NCI-H1930 (cell line): ENCODE measurements at regions not wholly inside any gene's neighbourhood (a gene's known extent, or its start where the extent isn't known, plus 50 kb on each side); places are given as distances from the start of the nearest gene placed in this dataset.
"Not testable (repeated sequence)": the region's sequence is repeated elsewhere in the genome, so short reads cannot be mapped to it uniquely, and the experiment has no call there.

Experiments used
- DNase-seq, 2 experiments: peaks; one replicate each; lab custom pipeline; 2025; lab: John Stamatoyannopoulos, UW

GRCh38 chr13:75178436-75178835, 303.5 kb downstream of the TBC1D4 start:
- no peak for DNase-seq

DNA sequence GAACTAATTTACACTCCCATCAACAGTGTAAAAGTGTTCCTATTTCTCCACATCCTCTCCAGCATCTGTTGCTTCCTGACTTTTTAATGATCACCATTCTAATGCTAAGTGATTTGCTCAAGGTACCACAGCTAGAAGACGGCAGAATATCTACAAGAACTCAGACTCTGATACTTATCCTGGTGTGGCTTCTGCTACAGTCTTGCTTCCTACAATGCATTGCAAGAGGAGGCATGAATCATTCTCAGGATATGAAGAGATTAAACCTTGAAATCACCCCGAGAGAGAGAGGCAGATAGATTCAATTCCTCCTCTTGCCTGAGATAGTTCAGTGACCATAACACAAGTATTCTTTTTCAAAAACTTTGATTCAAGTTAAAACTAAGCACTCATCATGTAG, 306.4 kb downstream of the TBC1D4 start:
- DNase-seq, result no peak

GRCh38 chr13:75175097-75175496, 306.9 kb downstream of the TBC1D4 start:
- DNase-seq, result not testable (repeated sequence)

- DNase-seq, result no peak
These were observed 307.5 kb downstream of the TBC1D4 start for GRCh38 chr13:75174481-75174880.

DNA sequence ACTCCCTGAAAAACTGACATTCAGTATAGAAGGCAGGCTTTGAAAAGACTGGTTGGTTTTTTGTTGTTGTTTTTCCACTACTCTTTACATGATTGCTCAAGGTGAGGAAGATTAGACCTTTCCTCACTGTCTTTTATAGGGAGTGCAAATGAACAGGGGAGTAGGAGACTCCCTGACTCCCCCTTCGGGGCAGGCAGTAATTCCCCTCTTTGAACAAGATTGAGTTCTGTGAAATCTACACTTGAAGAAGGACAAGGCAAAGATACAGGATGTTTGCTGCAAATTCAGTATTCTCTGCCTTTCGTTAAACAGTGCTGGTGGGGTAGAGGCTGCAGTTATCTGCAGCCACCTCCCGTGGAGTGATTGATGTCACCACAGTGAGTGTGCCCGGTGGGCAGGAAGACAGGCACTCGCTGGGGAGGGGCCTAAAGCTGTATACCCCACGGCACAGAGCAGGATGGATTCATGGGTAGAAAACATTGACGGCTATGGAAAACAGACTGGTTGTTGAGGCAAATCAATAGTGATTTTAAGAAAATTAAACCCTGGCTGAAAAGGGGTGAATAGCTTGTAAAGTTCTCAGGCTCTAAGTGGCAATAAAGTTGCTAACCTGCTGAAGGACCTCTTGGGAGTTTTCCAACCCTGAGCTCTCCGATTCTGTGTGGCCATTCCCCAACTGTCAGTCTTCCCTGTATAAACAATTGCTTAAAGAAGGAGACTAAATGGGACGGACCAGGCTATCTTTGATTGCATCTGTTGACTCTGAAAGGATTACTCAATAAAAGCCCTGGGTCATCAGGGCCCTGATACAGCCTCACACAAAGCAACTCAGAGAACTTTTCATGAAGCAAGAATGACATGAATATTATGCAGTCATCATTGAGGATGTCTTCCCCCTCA, 308.3 kb downstream of the TBC1D4 start:
- no peak for DNase-seq

DNA sequence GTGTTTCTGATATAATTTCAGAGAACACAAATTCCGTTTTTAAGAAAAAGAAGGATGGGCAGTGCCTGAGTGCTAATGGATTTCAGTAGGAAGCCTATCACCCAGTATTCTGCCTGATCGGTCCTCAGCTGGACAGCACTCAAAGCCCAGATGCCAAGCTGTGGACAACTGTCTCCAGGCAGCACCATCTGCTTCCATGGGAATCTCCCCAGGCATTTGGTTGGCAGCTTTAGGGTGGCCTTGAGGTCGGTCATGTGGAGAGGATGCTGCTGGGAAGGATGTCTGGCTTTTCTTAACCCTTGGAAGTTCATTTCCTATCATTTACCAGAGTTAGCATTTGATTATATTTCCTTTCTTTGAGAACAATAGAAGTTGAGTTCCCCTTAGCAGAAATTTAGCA, 311.7 kb downstream of the TBC1D4 start:
- no peak for DNase-seq

GRCh38 chr13:75165543-75166230, 316.3 kb downstream of the TBC1D4 start:
- no peak for DNase-seq

DNA sequence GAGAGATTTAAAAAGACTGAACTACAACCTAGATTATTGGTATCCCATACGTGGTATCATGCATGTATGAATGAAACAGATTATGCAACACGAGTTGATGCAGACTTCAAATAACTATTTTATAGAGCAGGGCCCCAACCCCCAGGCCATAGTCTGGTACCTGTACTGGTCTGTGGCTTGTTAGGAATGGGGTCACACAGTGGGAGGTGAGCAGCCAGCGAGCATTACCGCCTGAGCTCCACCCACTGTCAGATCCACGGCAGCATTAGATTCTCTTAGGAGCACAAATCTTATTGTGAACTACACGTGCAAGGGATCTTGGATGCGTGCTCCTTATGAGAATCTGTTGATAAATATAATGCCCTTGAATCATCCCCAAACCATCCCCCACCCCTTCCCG, 320.2 kb downstream of the TBC1D4 start:
- no peak for DNase-seq

DNA sequence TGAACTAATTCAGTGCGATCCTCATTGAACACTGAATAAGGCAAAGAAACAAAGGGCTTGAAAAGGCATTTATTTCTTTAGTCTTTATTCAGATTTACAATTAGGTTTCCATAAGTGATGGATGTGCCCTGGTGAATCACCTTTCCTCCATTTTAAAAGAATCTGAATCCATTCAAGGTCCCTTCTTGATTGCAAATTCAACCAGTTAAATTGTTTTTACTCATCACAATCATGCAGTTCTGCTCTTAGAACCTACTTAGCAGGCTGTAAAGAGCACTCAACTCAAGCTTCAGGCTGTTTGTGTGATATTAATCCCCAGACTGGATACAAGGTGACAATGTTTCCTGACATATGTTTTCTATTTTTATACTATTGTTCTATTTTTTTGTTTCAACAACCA, 321.0 kb downstream of the TBC1D4 start:
- DNase-seq, result no peak

- no peak for DNase-seq
These were observed 327.6 kb downstream of the TBC1D4 start for GRCh38 chr13:75154331-75154730.

GRCh38 chr13:75153834-75154233, 328.1 kb downstream of the TBC1D4 start:
- DNase-seq, result no peak

DNA sequence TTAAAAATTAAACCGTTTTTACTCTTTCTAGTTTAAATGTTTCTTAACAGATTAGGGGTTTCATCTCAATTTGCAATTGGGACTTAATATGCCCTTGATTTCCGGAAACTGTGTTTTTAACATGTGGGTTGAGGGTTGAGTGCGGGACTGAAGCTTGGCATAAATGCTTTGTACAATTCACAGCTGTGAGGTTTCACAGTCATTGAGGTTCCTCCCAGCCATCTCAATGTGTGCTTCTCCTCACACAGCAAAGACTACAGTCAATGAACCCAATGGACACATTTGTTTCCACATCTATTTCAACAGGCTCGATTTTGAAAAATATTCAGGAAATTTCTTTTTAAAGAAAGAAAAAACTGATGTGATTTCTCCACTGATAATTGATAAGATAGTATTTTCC, 328.6 kb downstream of the TBC1D4 start:
- no peak for DNase-seq

DNA sequence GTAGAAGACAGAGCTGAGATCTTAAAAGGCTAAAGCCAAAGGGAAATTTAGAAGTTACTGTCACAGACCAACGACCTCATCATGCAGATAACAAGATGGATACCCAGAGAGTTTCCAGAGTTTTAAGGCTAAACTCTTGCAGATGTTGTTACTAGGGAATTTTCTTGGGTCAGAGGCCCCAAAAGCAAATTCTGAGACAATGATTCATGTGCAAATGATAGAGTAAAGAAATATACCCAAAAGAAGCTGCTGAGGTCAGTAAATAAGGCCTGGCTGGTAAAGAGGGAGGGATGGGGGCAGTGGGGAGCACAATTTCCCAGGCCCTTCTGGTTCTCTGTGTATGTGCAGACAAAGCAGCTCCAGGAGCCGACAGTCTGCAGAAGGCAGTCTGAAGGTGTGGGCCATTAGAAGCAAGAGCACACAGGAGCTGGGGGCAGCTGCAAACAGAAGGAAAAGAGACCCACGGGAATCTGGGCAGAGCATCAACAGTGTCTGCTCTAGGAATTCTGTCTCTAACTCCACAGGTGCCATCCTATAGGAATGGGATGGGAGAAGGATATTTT, 330.8 kb downstream of the TBC1D4 start:
- no peak for DNase-seq

GRCh38 chr13:75149776-75150175, 332.2 kb downstream of the TBC1D4 start:
- no peak for DNase-seq

DNA sequence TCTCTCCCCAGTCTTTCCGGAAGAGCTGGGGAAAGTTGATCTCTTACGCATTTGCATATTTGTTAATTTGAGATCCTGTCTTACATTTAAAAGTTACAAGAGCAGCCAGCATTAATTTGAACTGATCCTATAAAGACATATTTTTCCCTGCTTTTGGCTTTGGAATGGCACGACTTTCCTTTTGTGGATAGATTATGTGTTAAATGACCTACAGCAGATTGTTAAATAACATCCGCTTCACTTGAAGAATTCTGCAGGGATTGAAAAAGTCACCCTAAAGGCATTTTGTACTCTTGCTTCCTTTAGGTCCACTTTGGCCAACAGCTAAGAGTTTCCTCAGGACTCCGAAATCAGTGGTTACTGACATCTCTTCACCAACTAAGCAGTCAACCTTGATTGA, 334.0 kb downstream of the TBC1D4 start:
- no peak for DNase-seq

- no peak for DNase-seq
These were observed 335.5 kb downstream of the TBC1D4 start for GRCh38 chr13:75146436-75146835.

- no peak for DNase-seq
These were observed 336.0 kb downstream of the TBC1D4 start for GRCh38 chr13:75145927-75146326.

DNA sequence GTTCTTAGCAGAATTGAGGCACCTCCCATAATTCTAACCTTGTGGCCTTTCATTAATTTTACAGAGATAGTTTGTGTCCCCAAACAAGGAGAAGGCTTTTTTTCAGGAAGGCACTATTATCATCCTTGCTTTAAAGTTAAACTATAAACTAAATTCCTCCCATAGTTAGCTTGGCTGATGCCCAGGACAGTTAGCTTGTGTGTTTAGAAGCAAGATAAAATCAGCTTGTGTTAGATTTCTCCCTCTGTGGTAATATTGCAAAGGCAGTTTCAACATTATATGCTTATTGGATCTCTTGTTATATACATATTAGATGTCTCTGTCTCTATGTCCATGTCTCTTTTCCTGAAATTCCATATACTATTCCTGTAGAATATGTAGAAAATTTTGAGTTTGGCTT, 342.7 kb downstream of the TBC1D4 start:
- DNase-seq, result no peak

GRCh38 chr13:75137911-75138571, 343.9 kb downstream of the TBC1D4 start:
- no peak for DNase-seq

DNA sequence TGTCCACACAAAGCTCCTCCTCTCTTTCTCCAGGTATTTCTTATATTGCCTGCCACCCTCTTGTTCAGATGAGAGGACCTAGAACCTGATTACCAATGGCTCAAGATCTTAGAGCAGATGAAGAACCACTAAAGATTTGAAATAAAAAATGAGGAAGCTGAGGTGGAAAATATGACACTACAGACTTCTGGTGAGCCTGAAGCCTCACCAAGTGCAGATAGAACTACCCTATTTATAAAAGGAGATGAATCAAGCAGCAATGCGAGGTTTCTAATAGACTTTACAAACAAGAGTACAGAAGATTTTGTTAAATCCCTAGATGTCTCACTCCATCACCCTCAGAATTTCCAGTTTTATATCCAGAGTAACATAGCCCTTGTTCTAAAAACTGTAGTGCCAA, 345.8 kb downstream of the TBC1D4 start:
- no peak for DNase-seq

DNA sequence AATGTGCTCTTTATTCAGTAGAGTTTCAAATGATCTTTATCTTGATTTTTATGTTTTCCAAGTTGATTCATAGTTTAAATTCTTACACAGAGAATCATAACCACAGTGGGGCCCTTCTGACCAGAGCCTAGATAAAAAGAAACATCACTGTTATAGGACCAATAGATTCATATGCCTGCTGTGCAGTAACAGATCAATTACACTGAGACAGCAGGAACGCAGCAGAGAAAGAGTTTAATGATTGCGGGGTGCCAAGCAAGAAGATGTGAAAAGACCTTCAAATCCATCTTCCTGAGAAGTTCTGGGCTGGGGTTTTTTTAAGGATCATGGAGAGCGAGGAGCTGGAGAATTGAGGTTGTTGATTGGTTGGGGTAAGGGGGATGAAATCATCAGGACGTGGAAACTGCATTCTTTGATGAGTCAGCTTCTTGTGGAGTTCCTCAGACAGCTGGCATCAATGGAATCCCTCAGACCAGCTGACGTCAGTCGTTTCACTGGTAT, 346.6 kb downstream of the TBC1D4 start:
- DNase-seq, result no peak
